PFSK-1 (cell line): ENCODE measurements at regions not wholly inside any gene's neighbourhood (a gene's known extent, or its start where the extent isn't known, plus 50 kb on each side); places are given as distances from the start of the nearest gene placed in this dataset.

ENCODE experiments used
- FOXP2 ChIP-seq: optimal IDR thresholded peaks from 2 replicates; pipeline ENCODE3; 2011; ENCODE audit warnings: borderline replicate concordance, control low read depth, inconsistent platforms; ENCODE audit not compliant: insufficient read depth; ENCODE audit errors: extremely low read length, extremely low read depth
- POLR2AphosphoS5 ChIP-seq: IDR thresholded peaks from 2 replicates; pipeline ENCODE4 v1.6.1; 2012; ENCODE audit warnings: low read depth, mild to moderate bottlenecking, control low read depth, low read length, moderate library complexity

DNA sequence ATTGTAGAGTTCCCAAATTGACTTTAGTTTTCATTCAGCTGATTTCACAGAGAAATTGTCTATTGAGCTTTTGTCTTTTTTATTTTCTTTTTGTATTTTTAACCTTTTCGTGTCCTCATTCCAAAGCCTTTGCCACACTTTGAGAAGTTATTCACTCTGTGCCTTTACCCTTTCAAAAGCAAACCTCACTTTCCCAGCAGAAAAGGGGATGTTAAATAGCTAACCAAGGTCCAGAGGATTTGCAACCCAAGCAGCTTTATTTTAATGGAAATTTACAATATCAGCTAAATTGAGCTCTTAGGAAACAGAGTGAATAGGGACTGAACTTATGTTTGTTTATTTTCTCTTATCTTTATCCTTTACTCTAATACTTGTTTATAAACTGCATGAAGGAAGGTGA, 428.8 kb downstream of the PCDH7 start:
- TF ChIP-seq POLR2AphosphoS5 (no peak), FOXP2 (no peak)
